ENCODE measurements at regions not wholly inside any gene's neighbourhood (a gene's known extent, or its start where the extent isn't known, plus 50 kb on each side); places are given as distances from the start of the nearest gene placed in this dataset.

DNA sequence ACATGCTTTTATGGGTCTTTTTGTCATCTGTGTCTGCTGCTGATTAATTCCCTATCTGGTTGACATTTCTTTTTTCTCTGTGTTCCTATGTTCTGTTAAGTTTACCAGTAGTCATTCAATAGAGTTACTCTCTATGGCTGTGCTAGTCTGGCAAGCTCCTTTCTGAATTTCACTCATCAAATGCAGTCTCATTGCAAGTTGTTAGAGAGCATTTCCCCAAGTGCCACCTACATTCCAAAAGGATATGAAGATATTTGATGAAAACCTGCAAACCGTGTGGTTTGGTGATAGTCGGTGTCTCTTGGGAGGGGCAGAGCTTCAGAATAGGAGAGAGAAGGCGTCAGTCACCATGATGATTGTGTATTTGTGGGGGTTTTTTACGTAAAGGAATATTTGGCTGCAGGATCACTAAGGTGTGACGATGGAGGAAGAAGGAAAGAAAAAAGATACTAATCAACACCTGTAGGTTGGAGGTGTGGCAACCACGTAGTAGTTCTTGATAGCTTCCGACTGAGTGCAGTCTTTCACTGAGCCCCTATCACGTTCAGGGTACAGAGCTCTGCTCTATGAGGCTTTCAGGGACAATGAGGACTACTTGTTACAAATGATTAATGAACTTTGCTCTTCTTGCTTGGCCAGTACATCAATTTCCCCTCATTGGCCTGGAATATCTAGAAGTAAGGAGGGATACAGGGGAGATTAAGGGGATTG is 73.1 kb upstream of the TNFAIP3 start:
- Histone ChIP-seq H3K27ac (no peak overlapping the region), H3K9me3 (no peaks in the 10 kb centered on the region), H3K4me3 (no peak overlapping the region), H3K4me1 (peaks cover 10% of the 10 kb centered on the region), H3K27me3 (ENCODE audit: low read depth) (no peaks in the 10 kb centered on the region), H3K36me3 (no peaks in the 10 kb centered on the region)
- TF ChIP-seq, protein P1, sequence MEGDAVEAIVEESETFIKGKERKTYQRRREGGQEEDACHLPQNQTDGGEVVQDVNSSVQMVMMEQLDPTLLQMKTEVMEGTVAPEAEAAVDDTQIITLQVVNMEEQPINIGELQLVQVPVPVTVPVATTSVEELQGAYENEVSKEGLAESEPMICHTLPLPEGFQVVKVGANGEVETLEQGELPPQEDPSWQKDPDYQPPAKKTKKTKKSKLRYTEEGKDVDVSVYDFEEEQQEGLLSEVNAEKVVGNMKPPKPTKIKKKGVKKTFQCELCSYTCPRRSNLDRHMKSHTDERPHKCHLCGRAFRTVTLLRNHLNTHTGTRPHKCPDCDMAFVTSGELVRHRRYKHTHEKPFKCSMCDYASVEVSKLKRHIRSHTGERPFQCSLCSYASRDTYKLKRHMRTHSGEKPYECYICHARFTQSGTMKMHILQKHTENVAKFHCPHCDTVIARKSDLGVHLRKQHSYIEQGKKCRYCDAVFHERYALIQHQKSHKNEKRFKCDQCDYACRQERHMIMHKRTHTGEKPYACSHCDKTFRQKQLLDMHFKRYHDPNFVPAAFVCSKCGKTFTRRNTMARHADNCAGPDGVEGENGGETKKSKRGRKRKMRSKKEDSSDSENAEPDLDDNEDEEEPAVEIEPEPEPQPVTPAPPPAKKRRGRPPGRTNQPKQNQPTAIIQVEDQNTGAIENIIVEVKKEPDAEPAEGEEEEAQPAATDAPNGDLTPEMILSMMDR (IDR thresholded peaks at IDR 0.05), result no peak
- ATAC-seq (no peak), DNase-seq (no peak)
- intact Hi-C loops (cut with DNase I), result no loop called here

DNA sequence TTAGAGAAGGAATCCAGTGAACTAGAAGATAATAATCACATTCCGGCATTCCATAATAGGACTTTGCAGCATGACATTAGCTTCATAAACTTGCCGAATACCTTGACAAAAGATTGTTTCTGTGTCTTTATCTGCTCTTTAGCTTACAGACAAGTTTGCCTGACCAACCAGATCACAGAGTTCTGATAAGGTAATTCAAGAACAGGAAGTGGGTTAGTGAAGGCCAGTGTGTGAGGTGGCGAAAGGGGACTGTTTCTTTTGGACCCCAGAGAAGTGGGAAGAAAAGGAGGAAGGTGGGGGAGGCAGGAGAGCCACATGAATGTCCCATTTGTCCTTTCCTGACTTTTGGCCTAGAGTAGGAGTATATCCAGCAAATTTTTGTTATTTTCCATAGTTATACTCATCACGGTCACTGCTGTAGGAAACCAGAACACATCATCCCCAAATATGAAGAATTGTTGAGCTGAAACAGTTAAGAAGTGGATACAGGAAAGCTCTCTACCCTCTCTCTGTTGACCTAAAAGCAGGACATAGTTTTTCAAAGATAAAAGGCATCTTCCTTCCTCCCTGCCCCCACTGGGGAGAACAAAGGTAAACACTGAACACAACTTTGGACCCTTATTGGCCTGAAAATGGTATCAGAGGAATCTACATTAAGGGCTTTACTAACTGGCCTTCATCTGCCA is 72.4 kb upstream of the TNFAIP3 start:
- Histone ChIP-seq H3K36me3 (no peaks in the 10 kb centered on the region), H3K4me1 (peaks cover 10% of the 10 kb centered on the region), H3K4me3 (no peak overlapping the region), H3K9me3 (no peaks in the 10 kb centered on the region), H3K27me3 (ENCODE audit: low read depth) (no peaks in the 10 kb centered on the region), H3K27ac (no peak overlapping the region)
- intact Hi-C loops (cut with DNase I), result no loop called here
- ATAC-seq (no peak), DNase-seq (no peak)
- TF ChIP-seq, protein P1 (IDR thresholded peaks at IDR 0.05), result no peak

DNA sequence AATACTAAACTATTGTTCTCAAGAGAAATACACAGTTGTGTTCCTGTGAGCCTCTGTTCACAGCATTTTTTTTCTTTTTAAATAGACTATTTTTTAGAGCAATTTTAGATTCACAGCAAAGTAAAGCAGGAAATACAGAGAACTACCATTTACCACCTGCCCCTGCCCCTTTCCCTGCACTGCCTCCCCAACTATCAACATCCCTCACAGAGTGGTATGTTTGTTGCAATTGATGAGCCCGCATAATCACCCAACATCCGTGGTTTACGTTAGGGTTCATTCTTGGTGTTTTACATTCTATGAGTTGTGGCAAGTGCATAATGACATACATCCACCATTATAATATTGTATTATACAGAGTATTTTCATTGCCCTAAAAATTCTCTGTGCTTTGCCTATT is 71.6 kb upstream of the TNFAIP3 start:
- TF ChIP-seq, protein P1 (IDR thresholded peaks at IDR 0.05), result no peak
- no peak overlapping the region for H3K27ac ChIP-seq
- no peaks in the 10 kb centered on the region for H3K36me3 ChIP-seq
- intact Hi-C loops (cut with DNase I), result no loop called here
- no peaks in the 10 kb centered on the region for H3K9me3 ChIP-seq
- H3K4me3 ChIP-seq, result no peak overlapping the region
- ATAC-seq (no peak), DNase-seq (no peak)
- H3K27me3 ChIP-seq (ENCODE audit: low read depth), result no peaks in the 10 kb centered on the region
- peaks cover 10% of the 10 kb centered on the region for H3K4me1 ChIP-seq

DNA sequence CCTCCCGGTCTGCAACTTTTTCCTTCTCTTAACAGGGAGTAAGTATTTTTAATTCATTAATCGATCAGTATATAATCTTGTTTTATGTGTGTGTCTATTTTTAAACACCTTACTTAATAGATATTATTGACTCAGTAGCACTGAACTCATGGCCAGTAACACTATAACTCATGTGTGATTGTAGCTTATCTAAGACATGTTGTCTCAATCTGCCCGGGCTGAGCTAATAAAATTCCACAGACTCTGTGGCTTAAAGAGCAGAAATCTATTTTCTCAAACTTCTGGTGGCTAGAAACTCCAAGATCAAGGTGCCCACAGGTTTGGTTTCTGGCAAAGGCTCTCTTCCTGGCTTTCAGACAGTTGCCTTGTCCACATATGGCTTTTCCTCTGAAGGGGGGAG is 68.8 kb upstream of the TNFAIP3 start:
- no peak overlapping the region for H3K27ac ChIP-seq
- no peaks in the 10 kb centered on the region for H3K36me3 ChIP-seq
- no peaks in the 10 kb centered on the region for H3K27me3 ChIP-seq (ENCODE audit: low read depth)
- TF ChIP-seq, protein P1 (IDR thresholded peaks at IDR 0.05), result no peak
- H3K9me3 ChIP-seq, result no peaks in the 10 kb centered on the region
- DNase-seq (no peak), ATAC-seq (no peak)
- intact Hi-C loops (cut with DNase I), result no loop called here
- no peaks in the 10 kb centered on the region for H3K4me1 ChIP-seq
- H3K4me3 ChIP-seq, result no peak overlapping the region

DNA sequence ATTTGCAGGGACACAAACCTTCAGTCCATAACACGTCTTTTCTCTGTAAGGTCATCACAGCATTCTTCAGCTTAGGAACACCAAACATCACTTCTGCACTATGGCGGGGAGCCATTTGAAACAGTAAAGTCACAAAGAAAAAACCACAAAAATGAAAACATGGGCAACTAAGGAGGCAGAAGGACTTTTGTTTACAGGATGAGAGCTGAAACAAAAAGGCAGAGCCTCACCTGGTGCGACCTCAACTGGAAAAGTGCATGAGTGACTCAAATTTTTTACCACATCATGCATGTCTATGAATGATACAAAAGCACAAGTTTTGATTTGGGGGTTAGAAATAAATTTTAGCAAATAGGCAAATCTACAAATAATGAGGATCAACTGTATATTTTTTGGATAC is 68.2 kb upstream of the TNFAIP3 start:
- DNase-seq (no peak), ATAC-seq (no peak)
- Histone ChIP-seq H3K4me1 (no peaks in the 10 kb centered on the region), H3K36me3 (no peaks in the 10 kb centered on the region), H3K9me3 (no peaks in the 10 kb centered on the region), H3K27ac (no peak overlapping the region), H3K4me3 (no peak overlapping the region), H3K27me3 (ENCODE audit: low read depth) (no peaks in the 10 kb centered on the region)
- intact Hi-C loops (cut with DNase I), result no loop called here
- TF ChIP-seq, protein P1 (IDR thresholded peaks at IDR 0.05), result no peak
